Kidney (tissue), 13 donors: ENCODE measurements at regions not wholly inside any gene's neighbourhood (a gene's known extent, or its start where the extent isn't known, plus 50 kb on each side); places are given as distances from the start of the nearest gene placed in this dataset.

Source experiments
- DNase-seq, 5 donors: peaks; one replicate each; pipeline ENCODE4 v3.0.0-alpha.2; 2013 to 2020
- FAIRE-seq: peaks from 2 replicates; lab custom pipeline; 2012; peaks lifted over from hg19 to GRCh38; lab: Jason Lieb, UNC
- H3K27ac ChIP-seq, 2 donors: one replicate each; pipeline ENCODE4 v1.7.0; 2013; ENCODE audit warnings: low read depth in 2 of 2, low read length in 2 of 2, inconsistent platforms in 1 of 2
- H3K27me3 ChIP-seq: one replicate; pipeline ENCODE4 v1.7.1; 2013; ENCODE audit warnings: low read length, inconsistent platforms; ENCODE audit not compliant: control insufficient read depth, insufficient read depth
- H3K36me3 ChIP-seq, 3 donors: one replicate each; pipeline versions ENCODE4 v1.7.0 to v1.7.1; 2013; ENCODE audit warnings: low read length in 3 of 3, control low read depth in 1 of 3, inconsistent platforms in 1 of 3; ENCODE audit not compliant: insufficient read depth in 3 of 3, control insufficient read depth in 2 of 3
- H3K4me1 ChIP-seq, 3 donors: one replicate each; pipeline versions ENCODE4 v1.7.0 to v1.7.1; 2013; ENCODE audit warnings: low read length in 3 of 3, inconsistent platforms in 1 of 3, low read depth in 1 of 3; ENCODE audit not compliant: control insufficient read depth in 2 of 3, insufficient read depth in 2 of 3
- H3K4me3 ChIP-seq, 3 donors: one replicate each; pipeline versions ENCODE4 v1.7.0 to v1.8.1; 2013; ENCODE audit warnings: low read length in 3 of 3, control low read depth in 1 of 3, inconsistent platforms in 1 of 3
- H3K9ac ChIP-seq, 3 donors: one replicate each; pipeline versions ENCODE4 v1.7.0 to v1.7.1; 2013; ENCODE audit warnings: low read length in 3 of 3, control low read depth in 1 of 3, inconsistent platforms in 1 of 3
- H3K9me3 ChIP-seq, 3 donors: one replicate each; pipeline versions ENCODE4 v1.7.0 to v1.7.1; 2013; ENCODE audit warnings: low read length in 3 of 3, control low read depth in 1 of 3, inconsistent platforms in 1 of 3; ENCODE audit not compliant: control insufficient read depth in 2 of 3, insufficient read depth in 1 of 3
- CTCF ChIP-seq: IDR thresholded peaks from 3 replicates; pipeline ENCODE4 v1.5.1; 2012; ENCODE audit warnings: mild to moderate bottlenecking, moderate library complexity, borderline replicate concordance; ENCODE audit not compliant: insufficient read depth; ENCODE audit errors: extremely low read depth
- intact Hi-C: fragments of 100-400 bp; cut with DNase I; formaldehyde crosslinking; loops from one replicate; pipeline ENCODE4 v1.11.1; 2022
- donor health status: control.
- donor health status: control.
- donor health status: control.
- donor health status: control.
- donor health status: control.
- donor health status: DM: yes; HTN: yes; CAD: no.
- donor health status: Normal renal cell carcinoma (clear cell type).

DNA sequence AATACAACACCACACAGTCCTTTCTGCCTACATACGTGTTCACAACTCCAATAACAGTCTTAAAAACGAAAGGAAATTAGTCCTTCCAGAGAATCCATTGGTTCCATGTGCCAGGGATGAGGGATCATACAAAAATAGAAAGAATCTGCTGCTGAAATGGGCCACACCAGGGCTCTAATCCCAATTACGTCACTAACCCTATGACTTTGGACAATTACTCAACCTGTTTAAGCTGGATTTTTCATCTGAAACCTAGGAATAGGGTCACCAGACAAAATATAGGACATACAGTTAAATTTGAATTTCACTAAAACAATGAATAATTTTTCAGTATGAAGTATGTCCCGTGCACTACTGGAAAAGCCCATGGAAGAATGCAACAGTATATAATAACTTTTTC, 264.7 kb downstream of the YTHDC2 start:
- H3K36me3 ChIP-seq = no peaks in the 10 kb centered on the region
- H3K4me3 ChIP-seq = no peak overlapping the region
- TF ChIP-seq CTCF = no peak
- no peak overlapping the region for H3K27ac ChIP-seq
- no peaks in the 10 kb centered on the region for H3K9me3 ChIP-seq
- FAIRE-seq (no peak), DNase-seq (no peak)
- no peaks in the 10 kb centered on the region for H3K4me1 ChIP-seq
- no peak overlapping the region for H3K9ac ChIP-seq
- H3K27me3 ChIP-seq = no peaks in the 10 kb centered on the region
- intact Hi-C loops = no loop called here

GRCh38 chr5:113788141-113788655, 274.7 kb downstream of the YTHDC2 start:
- H3K36me3 ChIP-seq = no peaks in the 10 kb centered on the region
- no peak for TF ChIP-seq CTCF
- H3K27ac ChIP-seq = no peak overlapping the region
- no peaks in the 10 kb centered on the region for H3K9me3 ChIP-seq
- H3K9ac ChIP-seq = no peak overlapping the region
- no peaks in the 10 kb centered on the region for H3K27me3 ChIP-seq
- no peak overlapping the region for H3K4me3 ChIP-seq
- no peaks in the 10 kb centered on the region for H3K4me1 ChIP-seq
- DNase-seq (peak in 2 of 5 donors; percentile 42 to 68), FAIRE-seq (no peak)
- intact Hi-C loops = no loop called here

- Histone ChIP-seq H3K4me3 (no peak overlapping the region), H3K27me3 (no peaks in the 10 kb centered on the region), H3K9ac (no peak overlapping the region), H3K27ac (no peak overlapping the region), H3K4me1 (no peaks in the 10 kb centered on the region), H3K36me3 (no peaks in the 10 kb centered on the region), H3K9me3 (no peaks in the 10 kb centered on the region)
- FAIRE-seq (no peak), DNase-seq (no peak)
- intact Hi-C loops = no loop called here
- TF ChIP-seq CTCF = no peak
Observed at GRCh38 chr5:113789769-113790168, 276.3 kb downstream of the YTHDC2 start.

DNA sequence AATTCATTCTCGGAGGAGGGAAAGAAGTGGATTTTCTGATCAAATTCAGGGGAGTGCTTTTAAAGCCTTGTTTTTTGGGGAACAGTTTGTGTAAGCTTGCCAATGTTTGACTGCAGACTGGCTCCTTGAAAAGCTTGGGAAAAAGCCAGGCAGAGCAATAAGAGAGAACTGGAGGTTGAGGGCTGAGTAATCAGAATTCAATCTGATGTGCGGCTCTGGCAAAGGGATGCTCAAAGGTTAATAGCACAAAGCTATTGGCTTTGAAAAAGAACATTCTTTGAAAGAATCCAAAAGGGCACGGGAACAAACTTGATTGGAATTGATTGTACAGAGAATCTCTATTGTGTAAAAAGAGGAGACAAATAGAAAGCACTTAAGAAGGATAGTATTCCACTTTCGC, 279.3 kb downstream of the YTHDC2 start:
- H3K27me3 ChIP-seq = no peaks in the 10 kb centered on the region
- intact Hi-C loops = no loop called here
- no peak overlapping the region for H3K4me3 ChIP-seq
- H3K9ac ChIP-seq = no peak overlapping the region
- TF ChIP-seq CTCF = no peak
- H3K9me3 ChIP-seq = no peaks in the 10 kb centered on the region
- H3K4me1 ChIP-seq = no peaks in the 10 kb centered on the region
- DNase-seq (no peak), FAIRE-seq (no peak)
- H3K36me3 ChIP-seq = no peaks in the 10 kb centered on the region
- H3K27ac ChIP-seq = no peak overlapping the region
